ENCODE measurements at regions not wholly inside any gene's neighbourhood (a gene's known extent, or its start where the extent isn't known, plus 50 kb on each side); places are given as distances from the start of the nearest gene placed in this dataset.

DNA sequence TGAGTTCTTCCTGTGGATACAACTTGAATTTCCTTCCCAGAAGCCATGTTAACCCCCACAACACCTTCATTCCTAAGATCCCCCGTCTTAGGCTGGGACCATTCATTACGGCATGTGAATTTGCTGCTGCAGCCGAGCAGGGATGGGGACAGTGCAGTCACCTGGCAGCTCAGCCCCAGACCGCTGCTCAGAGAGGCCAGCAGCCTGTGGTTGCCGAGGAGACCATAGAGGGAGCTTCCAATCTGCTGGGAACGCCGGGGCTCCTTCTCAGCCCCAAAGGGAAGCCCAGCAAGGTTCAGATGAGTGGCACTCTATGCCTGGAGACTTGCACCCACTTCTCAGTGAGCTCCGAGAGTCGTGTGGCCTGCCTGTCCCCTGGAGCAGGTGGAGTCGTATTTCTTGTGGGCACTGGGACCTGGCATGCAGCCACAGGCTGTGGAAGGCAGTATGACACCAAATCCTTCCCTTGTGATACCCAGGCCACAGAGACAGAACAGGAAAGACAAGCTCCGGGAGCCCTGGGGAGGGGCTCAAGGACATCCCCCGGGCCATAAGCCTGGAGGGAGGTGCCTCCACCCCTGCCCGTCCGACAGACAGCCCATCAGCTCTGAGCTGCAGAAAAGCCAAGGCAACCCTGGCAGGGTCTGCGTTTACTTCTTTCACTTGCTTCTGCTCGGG, 167.3 kb downstream of the FAM43A start (continued):
- TF ChIP-seq, protein P1, sequence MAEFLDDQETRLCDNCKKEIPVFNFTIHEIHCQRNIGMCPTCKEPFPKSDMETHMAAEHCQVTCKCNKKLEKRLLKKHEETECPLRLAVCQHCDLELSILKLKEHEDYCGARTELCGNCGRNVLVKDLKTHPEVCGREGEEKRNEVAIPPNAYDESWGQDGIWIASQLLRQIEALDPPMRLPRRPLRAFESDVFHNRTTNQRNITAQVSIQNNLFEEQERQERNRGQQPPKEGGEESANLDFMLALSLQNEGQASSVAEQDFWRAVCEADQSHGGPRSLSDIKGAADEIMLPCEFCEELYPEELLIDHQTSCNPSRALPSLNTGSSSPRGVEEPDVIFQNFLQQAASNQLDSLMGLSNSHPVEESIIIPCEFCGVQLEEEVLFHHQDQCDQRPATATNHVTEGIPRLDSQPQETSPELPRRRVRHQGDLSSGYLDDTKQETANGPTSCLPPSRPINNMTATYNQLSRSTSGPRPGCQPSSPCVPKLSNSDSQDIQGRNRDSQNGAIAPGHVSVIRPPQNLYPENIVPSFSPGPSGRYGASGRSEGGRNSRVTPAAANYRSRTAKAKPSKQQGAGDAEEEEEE (CRISPR knock-in tag; IDR thresholded peaks at IDR 0.05; ENCODE audit: borderline replicate concordance): no peak

GRCh38 chr3:194854206-194854605, 168.5 kb downstream of the FAM43A start:
- ChIA-PET CTCF (ENCODE audit: low intra/inter-chr PET ratio, low total read pairs) (no interaction called here), POLR2A (no interaction called here)
- DNase-seq (ENCODE audit: low spot score) (no peak), ATAC-seq (no peak), FAIRE-seq (no peak)
- in situ Hi-C loops (cut with HindIII; ENCODE audit: extremely low pct_ligation_motif_present, low pct_unique_long_range_greater_than_20kb): no loop called here
- Histone ChIP-seq H3K27ac (ENCODE audit: extremely low read length, insufficient read depth, low read length) (no peak overlapping the region), H3K79me2 (ENCODE audit: insufficient read depth, low read length) (no peaks in the 10 kb centered on the region), H2AFZ (ENCODE audit: low read length) (no peak overlapping the region), H3K9ac (ENCODE audit: insufficient read depth, low read depth, low read length) (no peak overlapping the region), H3K4me2 (ENCODE audit: low read depth, low read length) (no peak overlapping the region), H3K9me3 (ENCODE audit: low read length) (no peaks in the 10 kb centered on the region), H3K36me3 (replicated peaks in 1 of 2; ENCODE audit: control insufficient read depth in 1 of 2, insufficient read depth in 2 of 2, low read length in 2 of 2) (no peaks in the 10 kb centered on the region), H3K4me3 (replicated peaks in 1 of 3; ENCODE audit: insufficient read depth in 1 of 3, low read depth in 2 of 3, low read length in 3 of 3) (no peak overlapping the region), H4K20me1 (ENCODE audit: insufficient read depth, low read length) (no peaks in the 10 kb centered on the region), H3K27me3 (ENCODE audit: control insufficient read depth in 1 of 2, insufficient read depth in 2 of 2, low read length in 2 of 2) (peaks cover 0 to 8% of the 10 kb centered on the region in 2 experiments; a peak in 1 of 5 replicates), H3K4me1 (ENCODE audit: insufficient read depth, low read length) (peaks cover 23% of the 10 kb centered on the region)
- WGBS (ENCODE audit: low lambda C conversion rate): 54% methylated on average over 4 of the region's 4 CpGs
- intact Hi-C loops (cut with micrococcal nuclease; ENCODE audit: unreplicated experiment): no loop called here
- TF ChIP-seq MBD4 (IDR thresholded peaks at IDR 0.05; ENCODE audit: borderline replicate concordance, low read length) (no peak), ZNF501 (CRISPR knock-in tag; IDR thresholded peaks at IDR 0.05) (no peak), ZSCAN25 (CRISPR knock-in tag; IDR thresholded peaks at IDR 0.05) (no peak), STAG1 (CRISPR knock-in tag; IDR thresholded peaks at IDR 0.05) (no peak), SP4 (CRISPR knock-in tag; IDR thresholded peaks at IDR 0.05) (no peak), FOXC1 (CRISPR knock-in tag; IDR thresholded peaks at IDR 0.05; ENCODE audit: borderline replicate concordance) (no peak), FOXJ3 (CRISPR knock-in tag; IDR thresholded peaks at IDR 0.05; ENCODE audit: borderline replicate concordance) (no peak), YEATS4 (CRISPR knock-in tag; IDR thresholded peaks at IDR 0.05; ENCODE audit: borderline replicate concordance) (no peak), TBX3 (IDR thresholded peaks at IDR 0.05; ENCODE audit: borderline replicate concordance) (no peak), POLR2A (IDR thresholded peaks at IDR 0.05; ENCODE audit: insufficient read depth in 1 of 2, low read depth in 2 of 2, low read length in 2 of 2) (no peak), FOSL1 (CRISPR knock-in tag; IDR thresholded peaks at IDR 0.05; ENCODE audit: borderline replicate concordance) (no peak), ZFY (CRISPR knock-in tag; IDR thresholded peaks at IDR 0.05) (no peak), TAF1 (CRISPR knock-in tag; IDR thresholded peaks at IDR 0.05) (no peak)
- TF ChIP-seq, protein P2, sequence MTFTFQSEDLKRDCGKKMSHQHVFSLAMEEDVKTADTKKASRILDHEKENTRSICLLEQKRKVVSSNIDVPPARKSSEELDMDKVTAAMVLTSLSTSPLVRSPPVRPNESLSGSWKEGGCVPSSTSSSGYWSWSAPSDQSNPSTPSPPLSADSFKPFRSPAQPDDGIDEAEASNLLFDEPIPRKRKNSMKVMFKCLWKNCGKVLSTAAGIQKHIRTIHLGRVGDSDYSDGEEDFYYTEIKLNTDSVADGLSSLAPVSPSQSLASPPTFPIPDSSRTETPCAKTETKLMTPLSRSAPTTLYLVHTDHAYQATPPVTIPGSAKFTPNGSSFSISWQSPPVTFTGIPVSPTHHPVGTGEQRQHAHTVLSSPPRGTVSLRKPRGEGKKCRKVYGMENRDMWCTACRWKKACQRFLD (CRISPR knock-in tag; IDR thresholded peaks at IDR 0.05; ENCODE audit: borderline replicate concordance): no peak
- no TSS peak for BruUV-seq (replicated peaks)
